Smooth muscle cell of the brain vasculature (primary cell): ENCODE measurements at regions not wholly inside any gene's neighbourhood (a gene's known extent, or its start where the extent isn't known, plus 50 kb on each side); places are given as distances from the start of the nearest gene placed in this dataset.
"Not testable (repeated sequence)": the region's sequence is repeated elsewhere in the genome, so short reads cannot be mapped to it uniquely, and the experiment has no call there.

ENCODE experiments used
- DNase-seq: peaks from one replicate; pipeline ENCODE4 v3.0.0-alpha.2; 2012; ENCODE audit warnings: low read depth, low spot score

- DNase-seq, result no peak
These were observed 143.2 kb downstream of the NPIPB5 start for GRCh38 chr16:22653876-22654275.

GRCh38 chr16:22656573-22656972 is 145.9 kb downstream of the NPIPB5 start:
- DNase-seq, result not testable (repeated sequence)

GRCh38 chr16:22659933-22660332 is 149.2 kb downstream of the NPIPB5 start:
- DNase-seq, result no peak

- DNase-seq, result no peak
These were observed 149.9 kb downstream of the NPIPB5 start for GRCh38 chr16:22660441-22661160.

GRCh38 chr16:22661161-22661647 is 150.5 kb downstream of the NPIPB5 start:
- no peak for DNase-seq

- DNase-seq, result not testable (repeated sequence)
These were observed 151.0 kb upstream of the HS3ST2 start for GRCh38 chr16:22662958-22663357.

- no peak for DNase-seq
These were observed 150.4 kb upstream of the HS3ST2 start for GRCh38 chr16:22663389-22664064.

GRCh38 chr16:22664132-22664531 is 149.8 kb upstream of the HS3ST2 start:
- no peak for DNase-seq

- DNase-seq, result no peak
These were observed 149.4 kb upstream of the HS3ST2 start for GRCh38 chr16:22664561-22664997.

- DNase-seq, result no peak
These were observed 148.7 kb upstream of the HS3ST2 start for GRCh38 chr16:22665048-22665797.

GRCh38 chr16:22665803-22666202 is 148.2 kb upstream of the HS3ST2 start:
- DNase-seq, result no peak

- DNase-seq, result no peak
These were observed 145.6 kb upstream of the HS3ST2 start for GRCh38 chr16:22668318-22668717.

GRCh38 chr16:22670044-22670536 is 143.9 kb upstream of the HS3ST2 start:
- DNase-seq, result no peak

GRCh38 chr16:22670551-22671041 is 143.4 kb upstream of the HS3ST2 start:
- no peak for DNase-seq

GRCh38 chr16:22671301-22672076 is 142.5 kb upstream of the HS3ST2 start:
- DNase-seq, result no peak

- DNase-seq, result no peak
These were observed 141.1 kb upstream of the HS3ST2 start for GRCh38 chr16:22672830-22673210.

GRCh38 chr16:22673421-22673831 is 140.5 kb upstream of the HS3ST2 start:
- no peak for DNase-seq

GRCh38 chr16:22674832-22675191 is 139.2 kb upstream of the HS3ST2 start:
- DNase-seq, result no peak

- no peak for DNase-seq
These were observed 138.0 kb upstream of the HS3ST2 start for GRCh38 chr16:22675745-22676540.

GRCh38 chr16:22677024-22677830 is 136.7 kb upstream of the HS3ST2 start:
- DNase-seq, result no peak
